ENCODE measurements at regions not wholly inside any gene's neighbourhood (a gene's known extent, or its start where the extent isn't known, plus 50 kb on each side); places are given as distances from the start of the nearest gene placed in this dataset.

DNA sequence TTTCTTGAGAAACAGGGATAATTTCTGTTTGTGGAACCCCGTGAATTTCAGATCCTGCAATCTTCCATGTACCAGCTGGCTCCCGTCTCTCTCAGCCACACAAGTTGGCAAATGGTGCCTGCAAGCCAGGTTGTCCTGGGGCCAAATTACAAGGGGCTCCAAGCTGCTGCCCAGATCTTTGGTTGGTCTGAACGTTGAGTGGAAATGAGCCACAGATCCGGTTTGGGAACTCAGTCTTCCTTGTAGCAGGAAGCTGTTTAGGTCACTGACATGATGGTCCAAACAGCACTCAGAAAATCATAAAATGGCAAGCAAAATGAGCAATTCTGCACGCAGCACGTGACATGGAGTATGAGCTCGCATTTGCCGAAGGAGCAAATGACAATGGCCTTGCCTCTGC is 1496.4 kb downstream of the TBC1D22A start:
- H3K4me2 ChIP-seq (ENCODE audit: low read length): no peak overlapping the region
- no peaks in the 10 kb centered on the region for H3K4me1 ChIP-seq (ENCODE audit: control insufficient read depth, low read length)
- no peak overlapping the region for H3K27ac ChIP-seq (ENCODE audit: low read depth, low read length)
- no peaks in the 10 kb centered on the region for H3K9me2 ChIP-seq (replicated peaks; ENCODE audit: control insufficient read depth, low read length)
- H3K36me3 ChIP-seq (ENCODE audit: control insufficient read depth, low read length): no peaks in the 10 kb centered on the region
- no peaks in the 10 kb centered on the region for H3K9me3 ChIP-seq (ENCODE audit: control insufficient read depth, insufficient read depth, low read length)
- no peaks in the 10 kb centered on the region for H4K20me1 ChIP-seq (ENCODE audit: control insufficient read depth, insufficient read depth, low read depth, low read length)
- no peaks in the 10 kb centered on the region; the same call in 1 of the 2 replicates for H3K27me3 ChIP-seq (ENCODE audit: control insufficient read depth, low read length)
- H3K4me3 ChIP-seq (ENCODE audit: low read length): no peak overlapping the region
- no peak for TF ChIP-seq EZH2phosphoT487 (IDR thresholded peaks at IDR 0.05; ENCODE audit: borderline replicate concordance, low read length)
- TF ChIP-seq, protein P1, sequence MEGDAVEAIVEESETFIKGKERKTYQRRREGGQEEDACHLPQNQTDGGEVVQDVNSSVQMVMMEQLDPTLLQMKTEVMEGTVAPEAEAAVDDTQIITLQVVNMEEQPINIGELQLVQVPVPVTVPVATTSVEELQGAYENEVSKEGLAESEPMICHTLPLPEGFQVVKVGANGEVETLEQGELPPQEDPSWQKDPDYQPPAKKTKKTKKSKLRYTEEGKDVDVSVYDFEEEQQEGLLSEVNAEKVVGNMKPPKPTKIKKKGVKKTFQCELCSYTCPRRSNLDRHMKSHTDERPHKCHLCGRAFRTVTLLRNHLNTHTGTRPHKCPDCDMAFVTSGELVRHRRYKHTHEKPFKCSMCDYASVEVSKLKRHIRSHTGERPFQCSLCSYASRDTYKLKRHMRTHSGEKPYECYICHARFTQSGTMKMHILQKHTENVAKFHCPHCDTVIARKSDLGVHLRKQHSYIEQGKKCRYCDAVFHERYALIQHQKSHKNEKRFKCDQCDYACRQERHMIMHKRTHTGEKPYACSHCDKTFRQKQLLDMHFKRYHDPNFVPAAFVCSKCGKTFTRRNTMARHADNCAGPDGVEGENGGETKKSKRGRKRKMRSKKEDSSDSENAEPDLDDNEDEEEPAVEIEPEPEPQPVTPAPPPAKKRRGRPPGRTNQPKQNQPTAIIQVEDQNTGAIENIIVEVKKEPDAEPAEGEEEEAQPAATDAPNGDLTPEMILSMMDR (IDR thresholded peaks at IDR 0.05; ENCODE audit: low read depth, low read length, poor library complexity, severe bottlenecking): no peak
- no peaks in the 10 kb centered on the region for H3F3A ChIP-seq (ENCODE audit: control insufficient read depth, insufficient read depth)
- no peaks in the 10 kb centered on the region for H3K79me2 ChIP-seq (ENCODE audit: control insufficient read depth, low read length)

DNA sequence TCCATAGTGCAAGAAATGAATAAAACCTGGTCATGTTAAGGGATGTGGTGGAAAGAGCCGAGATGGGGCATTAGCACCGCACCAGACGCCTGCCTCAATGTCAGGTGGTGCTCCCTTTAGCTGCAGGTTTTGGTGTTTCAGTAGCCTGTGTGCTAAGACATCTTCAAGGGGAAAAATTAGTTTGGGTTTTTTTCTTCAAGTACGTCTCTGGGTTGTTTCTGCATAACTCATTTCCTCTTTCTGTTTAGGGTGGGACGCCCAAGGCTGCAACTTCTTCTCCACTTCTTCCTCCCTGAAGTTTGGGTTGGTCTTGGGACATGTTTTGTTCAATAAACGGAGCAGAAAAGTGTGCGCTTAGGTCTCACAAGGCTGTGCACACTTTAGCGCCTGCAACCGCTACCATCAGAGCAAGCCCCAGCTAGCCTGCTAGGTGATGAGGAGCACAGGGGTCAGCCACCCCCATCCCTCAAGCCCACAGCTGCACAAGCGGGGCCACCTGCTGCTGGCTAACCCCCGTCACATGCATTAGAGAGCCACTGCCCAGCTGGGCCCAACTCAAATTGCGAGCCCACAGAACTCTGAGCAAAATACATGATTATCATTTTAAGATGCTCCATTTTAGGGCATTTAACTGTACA is 1495.7 kb downstream of the TBC1D22A start:
- Histone ChIP-seq H3K4me2 (ENCODE audit: low read length) (no peak overlapping the region), H3K79me2 (ENCODE audit: control insufficient read depth, low read length) (no peaks in the 10 kb centered on the region), H4K20me1 (ENCODE audit: control insufficient read depth, insufficient read depth, low read depth, low read length) (no peaks in the 10 kb centered on the region), H3K27me3 (ENCODE audit: control insufficient read depth, low read length) (no peaks in the 10 kb centered on the region; the same call in 1 of the 2 replicates), H3K4me1 (ENCODE audit: control insufficient read depth, low read length) (no peaks in the 10 kb centered on the region), H3F3A (ENCODE audit: control insufficient read depth, insufficient read depth) (no peaks in the 10 kb centered on the region), H3K9me3 (ENCODE audit: control insufficient read depth, insufficient read depth, low read length) (no peaks in the 10 kb centered on the region), H3K36me3 (ENCODE audit: control insufficient read depth, low read length) (no peaks in the 10 kb centered on the region), H3K27ac (ENCODE audit: low read depth, low read length) (no peak overlapping the region), H3K9me2 (replicated peaks; ENCODE audit: control insufficient read depth, low read length) (no peaks in the 10 kb centered on the region), H3K4me3 (ENCODE audit: low read length) (no peak overlapping the region)
- TF ChIP-seq, protein P1 (IDR thresholded peaks at IDR 0.05; ENCODE audit: low read depth, low read length, poor library complexity, severe bottlenecking): no peak
- TF ChIP-seq EZH2phosphoT487 (IDR thresholded peaks at IDR 0.05; ENCODE audit: borderline replicate concordance, low read length): no peak

DNA sequence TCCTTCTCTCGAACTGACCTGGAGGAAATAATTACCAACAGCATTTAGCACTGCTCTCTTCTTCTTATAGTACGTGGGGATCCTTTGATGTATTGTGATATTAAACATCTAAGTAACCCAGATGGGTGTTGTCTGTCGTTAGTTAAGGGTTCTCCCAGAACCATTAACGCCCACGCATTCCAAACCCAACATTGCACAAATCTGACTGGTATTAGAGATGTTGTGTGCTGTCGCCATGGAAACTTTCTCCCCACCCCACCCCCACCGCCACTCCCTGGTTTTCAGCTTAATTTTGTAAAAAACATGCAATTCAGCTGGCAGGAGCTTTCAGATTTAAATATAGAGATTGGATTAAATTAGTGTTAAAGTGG is 1495.2 kb downstream of the TBC1D22A start:
- no peak overlapping the region for H3K4me2 ChIP-seq (ENCODE audit: low read length)
- no peak overlapping the region for H3K4me3 ChIP-seq (ENCODE audit: low read length)
- H3K36me3 ChIP-seq (ENCODE audit: control insufficient read depth, low read length): no peaks in the 10 kb centered on the region
- no peaks in the 10 kb centered on the region for H3F3A ChIP-seq (ENCODE audit: control insufficient read depth, insufficient read depth)
- no peak for TF ChIP-seq EZH2phosphoT487 (IDR thresholded peaks at IDR 0.05; ENCODE audit: borderline replicate concordance, low read length)
- TF ChIP-seq, protein P1 (IDR thresholded peaks at IDR 0.05; ENCODE audit: low read depth, low read length, poor library complexity, severe bottlenecking): no peak
- no peaks in the 10 kb centered on the region for H3K79me2 ChIP-seq (ENCODE audit: control insufficient read depth, low read length)
- no peak overlapping the region for H3K27ac ChIP-seq (ENCODE audit: low read depth, low read length)
- H3K27me3 ChIP-seq (ENCODE audit: control insufficient read depth, low read length): no peaks in the 10 kb centered on the region; the same call in 1 of the 2 replicates
- H3K9me3 ChIP-seq (ENCODE audit: control insufficient read depth, insufficient read depth, low read length): no peaks in the 10 kb centered on the region
- no peaks in the 10 kb centered on the region for H3K9me2 ChIP-seq (replicated peaks; ENCODE audit: control insufficient read depth, low read length)
- H4K20me1 ChIP-seq (ENCODE audit: control insufficient read depth, insufficient read depth, low read depth, low read length): no peaks in the 10 kb centered on the region
- no peaks in the 10 kb centered on the region for H3K4me1 ChIP-seq (ENCODE audit: control insufficient read depth, low read length)
